HG03097 (cell line): ENCODE measurements at regions not wholly inside any gene's neighbourhood (a gene's known extent, or its start where the extent isn't known, plus 50 kb on each side); places are given as distances from the start of the nearest gene placed in this dataset.
"Not testable (repeated sequence)": the region's sequence is repeated elsewhere in the genome, so short reads cannot be mapped to it uniquely, and the experiment has no call there.

Experiments
- ATAC-seq: cut with Tn5 transposase; IDR thresholded peaks from one replicate; pipeline ENCODE4 v1.9.1; 2021; ENCODE audit not compliant: unreplicated experiment, low FRiP score

DNA sequence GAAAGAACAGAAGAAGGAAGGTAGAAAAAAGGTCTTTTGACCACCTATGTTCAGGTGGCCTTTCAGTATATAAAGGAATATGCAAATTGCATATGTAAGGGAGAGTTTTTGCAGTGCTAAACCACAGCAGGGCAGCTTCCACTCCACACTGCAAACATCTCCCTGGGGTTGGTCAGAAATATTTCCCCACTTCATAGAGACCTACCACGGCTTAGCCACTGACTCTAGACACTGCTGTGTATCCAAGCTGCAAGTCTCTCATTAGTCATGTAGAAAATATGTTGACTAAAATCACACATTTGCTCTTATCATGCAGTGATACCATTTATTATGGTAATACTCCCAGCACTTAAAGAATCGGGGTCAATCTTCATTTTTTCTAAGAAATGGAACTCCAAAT lies 214.9 kb upstream of the NR2F2 start:
- ATAC-seq: no peak

DNA sequence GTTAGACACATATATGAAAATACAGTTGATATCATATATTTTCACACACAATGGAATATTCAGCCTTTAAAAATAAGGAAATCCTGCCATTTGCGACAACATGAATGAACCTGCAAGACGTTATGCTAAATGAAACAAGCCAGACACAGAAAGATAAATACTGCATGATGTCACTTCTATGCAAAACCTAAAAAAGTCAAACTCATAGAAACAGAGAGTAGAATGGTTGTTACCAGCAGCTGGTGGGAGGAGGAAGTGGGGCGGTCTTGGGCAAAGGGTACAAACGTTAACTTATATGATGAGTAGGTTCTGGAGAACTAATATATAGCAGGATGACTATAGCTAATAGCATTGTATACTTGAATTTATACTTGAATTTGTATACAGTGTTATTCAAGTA lies 213.2 kb upstream of the NR2F2 start:
- no peak for ATAC-seq

DNA sequence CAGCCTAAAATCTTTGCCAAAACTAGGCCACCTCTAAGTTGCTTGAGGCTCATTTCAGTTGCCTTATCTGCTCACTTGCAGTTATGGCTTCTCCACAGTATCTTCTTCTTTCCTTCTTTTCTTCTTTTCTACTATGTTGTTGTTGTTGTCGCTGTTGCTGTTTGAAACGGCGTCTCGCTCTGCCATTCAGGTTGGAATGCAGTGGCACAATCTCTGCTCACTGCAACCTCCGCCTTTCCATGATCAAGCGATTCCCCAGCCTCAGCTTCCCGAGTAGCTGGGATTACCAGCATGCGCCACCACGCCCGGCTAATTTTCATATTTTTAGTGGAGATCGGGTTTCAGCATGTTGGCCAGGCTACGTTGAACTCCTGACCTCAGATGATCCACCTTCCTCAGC lies 210.8 kb upstream of the NR2F2 start:
- ATAC-seq: no peak

DNA sequence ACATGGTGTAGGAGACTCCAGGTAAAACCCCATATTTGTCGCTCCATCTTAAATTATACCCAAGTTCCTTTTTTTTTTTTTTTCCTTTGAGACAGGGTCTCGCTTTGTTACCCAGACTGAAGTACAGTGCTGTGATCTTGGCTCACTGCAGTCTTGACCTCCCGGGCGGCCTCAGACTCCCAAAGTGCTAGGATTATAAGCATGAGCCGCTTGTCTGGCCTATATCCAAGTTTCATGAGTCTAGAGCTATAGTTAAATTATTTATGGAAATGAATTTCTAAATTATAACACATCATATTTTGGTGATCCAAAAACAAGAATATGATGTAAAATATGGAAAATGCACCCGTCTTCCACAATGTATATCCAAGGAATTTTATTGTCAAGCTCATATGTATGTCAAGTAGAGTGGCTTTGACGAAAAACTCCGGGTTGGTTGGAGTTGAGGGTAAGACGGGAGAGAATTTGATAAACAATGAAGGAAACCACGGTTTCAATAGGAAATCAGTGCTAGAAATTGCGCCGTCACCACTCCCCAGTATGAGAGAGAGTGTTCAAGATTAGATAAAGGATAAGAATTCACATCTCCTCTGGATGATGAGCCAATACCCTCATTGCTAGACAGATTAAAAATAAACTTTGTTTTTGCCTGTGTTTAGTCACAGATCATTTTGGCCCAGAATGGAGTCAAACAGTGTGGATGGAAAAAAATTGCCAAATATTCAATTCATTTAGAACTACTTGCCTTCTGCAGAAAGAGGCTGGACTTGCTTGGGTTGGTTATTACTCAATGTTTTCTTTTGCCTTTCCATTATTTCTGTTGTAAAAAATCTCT lies 209.2 kb upstream of the NR2F2 start:
- ATAC-seq: no peak

DNA sequence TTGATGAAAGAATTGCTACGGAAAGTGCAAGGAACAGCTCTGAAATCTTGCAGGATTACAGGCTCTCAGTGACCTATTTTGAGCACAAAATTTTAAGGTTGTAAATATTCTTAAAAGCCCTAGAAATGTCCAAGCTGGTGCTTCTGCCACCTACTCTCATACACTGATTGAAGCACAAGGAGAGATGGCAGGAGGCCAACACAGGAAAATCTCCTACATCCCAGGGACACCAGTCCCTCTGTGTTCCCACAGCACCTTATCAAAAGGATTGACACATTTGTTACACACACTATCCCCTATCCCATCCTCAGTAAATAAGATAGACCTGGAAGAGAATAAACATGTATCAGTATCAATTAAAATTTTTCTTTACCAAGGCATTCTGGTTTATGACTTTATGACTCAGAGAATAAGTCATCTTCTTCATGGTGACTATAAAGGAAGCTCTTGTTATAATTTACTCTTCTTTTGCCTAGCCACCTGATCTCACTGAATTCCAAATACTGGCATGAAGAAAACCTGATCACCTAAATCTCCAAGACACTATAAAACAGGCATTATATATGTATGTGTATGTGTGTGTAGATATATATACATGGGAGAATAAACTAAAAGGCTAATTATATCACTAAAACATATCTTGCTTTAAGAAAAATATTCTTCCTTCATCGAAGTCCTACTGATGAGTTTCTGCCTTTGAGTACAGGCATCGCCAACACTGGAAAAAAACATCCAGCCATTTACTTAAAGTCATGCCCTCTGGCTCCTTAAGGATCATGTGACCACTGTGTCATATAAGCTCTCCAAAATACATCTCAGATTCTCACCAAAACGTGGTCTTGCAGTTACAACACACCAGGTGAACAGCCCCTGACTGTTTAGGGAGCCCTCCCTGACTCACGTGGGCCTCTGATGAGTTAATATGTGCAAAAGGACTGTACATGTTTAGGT lies 208.1 kb upstream of the NR2F2 start:
- ATAC-seq: no peak

DNA sequence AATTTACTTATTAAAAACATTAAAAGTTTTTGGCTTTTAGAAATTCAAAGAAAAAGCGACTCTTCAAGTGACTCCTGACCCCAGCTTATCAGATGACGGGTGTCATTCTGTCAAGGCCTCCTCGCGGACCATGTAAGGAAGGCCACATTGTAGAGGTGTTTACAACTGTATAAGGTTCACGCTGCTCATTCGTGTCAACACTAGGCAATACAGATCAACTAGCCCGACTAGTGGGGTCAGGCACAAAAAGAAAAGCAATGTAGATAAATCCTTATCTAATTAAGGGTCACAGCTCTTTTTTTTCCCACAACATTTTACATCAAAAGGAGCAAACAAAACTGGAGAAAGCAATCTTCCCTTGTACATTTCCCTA lies 207.5 kb upstream of the NR2F2 start:
- no peak for ATAC-seq

DNA sequence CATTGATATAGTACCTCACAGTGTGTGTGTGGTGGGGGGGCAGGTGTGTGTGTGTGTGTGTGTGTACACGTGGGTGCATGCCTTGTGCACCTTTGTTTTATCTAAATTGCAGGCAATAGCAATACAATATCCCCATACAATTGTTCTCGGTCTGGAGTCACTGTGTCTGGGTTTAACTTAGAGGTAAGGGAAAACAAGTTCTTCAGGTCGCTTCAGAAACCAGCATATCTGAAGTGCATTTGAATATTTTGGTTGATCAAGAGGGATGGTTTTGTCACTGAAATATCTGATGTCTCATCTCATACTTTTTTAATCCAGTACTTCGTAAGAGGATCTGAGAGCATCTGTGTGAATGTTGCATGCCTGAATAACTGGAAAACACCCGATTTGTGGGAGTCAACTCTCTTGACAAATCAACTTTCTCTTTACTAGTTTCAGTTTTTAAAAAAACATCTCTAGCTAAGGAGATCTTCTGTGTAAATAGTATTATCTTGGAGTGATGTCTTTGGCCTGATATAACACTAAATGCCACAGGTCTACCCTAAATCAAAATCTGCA lies 206.8 kb upstream of the NR2F2 start:
- ATAC-seq: no peak

DNA sequence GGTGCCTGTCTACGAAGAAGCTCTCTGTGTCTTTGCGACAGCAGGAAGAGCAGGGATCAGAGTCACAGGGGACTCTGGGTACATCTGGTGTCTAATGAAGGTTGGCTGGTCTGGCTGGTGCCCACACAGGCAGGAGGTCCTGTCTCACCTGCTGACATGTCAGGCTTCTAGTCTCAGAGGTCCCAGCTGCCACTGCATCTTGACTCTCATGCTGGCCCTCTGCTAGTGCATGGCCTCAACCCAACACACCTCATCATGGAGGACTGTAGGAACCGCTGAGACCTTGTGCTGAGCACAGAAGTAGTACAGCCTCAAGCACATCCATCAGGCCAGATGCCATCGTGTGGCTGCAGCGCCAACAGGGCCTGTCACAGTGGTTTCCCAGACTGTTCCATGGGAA lies 206.1 kb upstream of the NR2F2 start:
- ATAC-seq: no peak

DNA sequence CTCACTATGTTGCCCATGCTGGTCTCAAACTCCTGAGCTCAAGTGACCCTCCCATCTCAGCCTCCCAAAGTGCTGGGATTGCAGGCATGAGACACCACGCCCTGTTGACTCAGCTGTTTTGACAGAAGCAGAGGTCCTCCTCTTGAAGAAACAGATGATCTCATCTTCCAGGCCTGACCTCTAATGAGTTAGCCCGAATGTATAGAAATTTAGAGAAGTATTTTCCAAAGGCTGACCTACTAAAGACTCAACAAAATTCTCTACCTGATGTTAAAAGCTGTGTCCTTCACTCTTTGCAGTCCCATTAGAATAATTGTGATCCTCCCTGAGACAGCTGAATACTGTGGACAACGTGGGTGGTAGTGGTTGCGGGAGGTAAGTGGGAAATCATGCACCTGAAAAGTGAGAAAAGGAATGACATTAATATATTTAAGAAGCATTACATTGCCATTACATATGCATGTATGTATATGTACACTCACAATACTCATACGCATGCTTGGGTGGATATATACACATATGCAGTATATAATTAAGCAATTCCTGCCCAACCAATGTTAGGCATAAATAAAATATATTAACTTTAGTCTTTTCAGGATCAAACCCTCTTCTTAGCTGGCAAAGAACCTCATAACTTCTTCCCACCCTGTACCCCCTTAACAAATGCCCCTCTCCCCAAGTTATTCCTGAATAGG lies 204.6 kb upstream of the NR2F2 start:
- ATAC-seq: no peak

DNA sequence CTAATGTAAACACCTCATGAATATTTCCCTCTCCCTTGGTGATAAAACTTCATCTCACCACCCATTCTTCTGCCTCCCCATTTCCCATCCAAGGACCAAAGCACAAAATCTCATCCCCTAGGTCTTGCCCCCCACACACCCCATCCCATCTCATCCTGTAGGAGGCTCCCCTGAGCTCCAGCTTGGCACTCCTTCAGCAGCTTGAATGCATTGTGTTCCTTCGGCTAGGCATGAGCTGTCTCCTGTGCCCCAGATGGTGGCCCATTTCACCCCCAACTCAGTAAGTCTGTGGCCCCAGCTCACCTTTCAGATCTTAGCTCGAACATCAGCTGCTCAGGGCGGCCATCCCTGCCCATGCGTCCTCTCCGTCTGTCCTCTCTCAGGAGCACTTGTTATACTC lies 203.6 kb upstream of the NR2F2 start:
- no peak for ATAC-seq

- ATAC-seq: no peak
Measured at GRCh38 chr15:96130734-96131133, 199.8 kb upstream of the NR2F2 start.

DNA sequence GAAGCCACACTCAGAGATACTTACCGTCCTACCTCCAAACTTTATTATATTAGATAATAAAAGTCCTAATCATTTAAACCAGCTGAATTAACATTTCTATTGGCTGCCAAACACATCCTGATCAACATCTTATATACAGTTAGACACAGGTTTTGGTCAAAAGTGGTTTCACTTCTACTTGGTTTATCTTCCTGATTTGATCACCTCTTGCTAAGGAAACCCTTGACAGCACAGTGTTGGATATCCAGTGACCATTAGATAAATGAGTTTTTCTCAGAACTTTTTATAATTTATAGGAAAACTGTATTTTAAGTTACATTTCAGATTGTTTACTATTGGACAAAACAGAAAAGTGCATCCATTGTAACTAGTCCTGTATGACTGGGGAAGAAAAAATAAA lies 198.4 kb upstream of the NR2F2 start:
- ATAC-seq: no peak

- ATAC-seq: no peak
Measured at GRCh38 chr15:96135166-96136093, 195.1 kb upstream of the NR2F2 start.

DNA sequence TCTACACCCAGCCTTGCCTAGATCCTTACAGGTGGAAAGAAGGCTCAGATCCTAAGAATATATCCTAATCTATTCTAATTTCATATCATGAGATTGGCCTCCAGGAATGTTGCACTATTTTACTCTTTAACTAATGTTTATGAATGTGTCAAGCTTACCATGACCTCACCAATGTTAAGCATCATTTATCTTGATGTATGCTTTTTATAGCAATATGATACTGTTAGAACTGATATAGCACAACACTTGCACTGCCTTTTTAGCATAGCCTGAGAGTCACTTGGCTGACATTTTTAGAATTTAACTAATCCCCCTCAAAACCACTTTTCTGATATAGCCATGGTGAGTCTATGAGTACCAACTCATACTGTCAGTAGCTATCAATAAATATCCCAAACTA lies 191.5 kb upstream of the NR2F2 start:
- ATAC-seq: no peak

DNA sequence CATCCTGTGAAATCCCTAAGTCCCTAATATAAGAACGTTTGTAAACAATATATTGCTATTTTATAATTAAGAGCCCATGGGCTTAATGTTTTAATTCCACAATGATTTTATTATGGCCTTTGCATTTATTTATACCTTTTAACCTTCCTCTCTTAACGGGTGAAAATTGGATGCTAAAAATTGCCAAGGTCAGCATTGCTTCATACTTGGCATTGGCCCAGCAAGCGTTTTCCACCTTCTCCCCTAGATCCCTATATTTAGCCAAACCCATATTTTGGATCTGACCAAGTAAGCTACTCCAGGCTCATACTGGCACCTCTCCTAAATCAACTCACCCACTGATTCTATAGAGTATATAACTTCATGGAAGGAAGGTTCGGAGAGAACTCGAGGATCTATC lies 188.0 kb upstream of the NR2F2 start:
- ATAC-seq: no peak

DNA sequence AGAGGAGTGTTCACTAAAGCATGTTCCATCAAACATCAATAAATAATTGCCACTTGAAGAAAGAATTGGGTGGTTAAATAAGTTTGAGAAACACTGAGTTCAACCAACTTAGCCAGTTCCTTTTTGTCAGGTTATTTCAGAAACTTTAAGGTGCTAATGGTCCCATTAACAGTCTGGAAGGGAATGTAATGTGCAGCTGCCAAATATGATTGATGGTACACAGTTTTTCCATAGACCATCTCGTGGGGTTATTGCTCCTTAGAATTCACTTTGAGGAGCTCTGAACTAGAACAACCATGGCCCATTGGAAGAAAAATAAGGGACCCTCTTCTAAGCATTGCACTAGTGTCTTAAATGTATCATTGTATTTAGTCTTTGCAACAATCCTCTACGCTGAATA lies 185.8 kb upstream of the NR2F2 start:
- no peak for ATAC-seq

DNA sequence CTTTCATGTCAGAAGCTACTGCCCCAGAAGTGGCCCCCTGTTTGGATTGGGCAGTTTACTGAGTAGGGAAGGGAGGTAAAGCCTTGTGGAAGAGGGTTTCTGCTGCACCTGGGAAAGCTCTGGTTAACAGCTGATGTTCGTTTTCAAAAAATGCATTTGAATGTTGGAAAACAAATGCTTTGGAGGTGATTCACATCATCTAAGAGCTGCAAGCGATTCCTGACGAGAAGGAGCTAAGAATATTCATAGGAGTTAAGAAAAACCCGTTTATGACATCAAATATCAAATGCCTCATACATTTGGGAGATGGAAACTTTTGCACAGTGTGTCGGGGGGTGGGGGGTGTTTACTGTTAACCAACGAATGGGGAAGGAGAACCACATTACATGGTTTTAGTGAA lies 183.8 kb upstream of the NR2F2 start:
- ATAC-seq: no peak

- no peak for ATAC-seq
Measured at GRCh38 chr15:96147267-96147666, 183.2 kb upstream of the NR2F2 start.

DNA sequence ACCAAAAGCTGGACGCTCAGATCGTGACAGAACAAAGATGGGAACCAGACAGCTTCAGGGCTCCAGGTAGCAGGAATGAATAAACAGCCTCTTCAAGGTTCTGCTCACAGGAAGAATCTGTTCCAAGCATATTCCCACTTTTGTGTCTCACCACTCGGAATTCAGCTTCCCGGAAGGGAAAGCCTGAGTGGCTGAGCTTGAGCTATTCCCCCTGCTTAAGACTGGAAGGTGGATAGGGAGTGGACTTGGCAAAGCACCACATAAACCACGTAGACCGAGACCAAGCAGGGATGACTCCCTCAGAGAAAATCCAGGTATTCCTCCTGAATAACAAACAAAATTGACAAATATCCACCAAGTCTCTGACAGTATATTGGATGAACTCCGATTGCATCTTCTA lies 180.2 kb upstream of the NR2F2 start:
- ATAC-seq: no peak

GRCh38 chr15:96151749-96152148 lies 178.8 kb upstream of the NR2F2 start:
- not testable (repeated sequence) for ATAC-seq
